CD4-positive, alpha-beta T cell treated with Interleukin-4 for 4 hours (primary cell): ENCODE measurements at regions not wholly inside any gene's neighbourhood (a gene's known extent, or its start where the extent isn't known, plus 50 kb on each side); places are given as distances from the start of the nearest gene placed in this dataset.

Experiments
- DNase-seq: peaks from one replicate; pipeline ENCODE4 v3.0.0-alpha.2; 2020

- DNase-seq: no peak
Measured at GRCh38 chr3:104820959-104821358, 545.8 kb upstream of the ALCAM start.

- DNase-seq: no peak
Measured at GRCh38 chr3:104825116-104825515, 541.6 kb upstream of the ALCAM start.

- DNase-seq: no peak
Measured at GRCh38 chr3:104831071-104831470, 535.6 kb upstream of the ALCAM start.

GRCh38 chr3:104832530-104832929 is 534.2 kb upstream of the ALCAM start:
- no peak for DNase-seq

GRCh38 chr3:104835376-104835775 is 531.3 kb upstream of the ALCAM start:
- DNase-seq: no peak

GRCh38 chr3:104846270-104846669 is 520.4 kb upstream of the ALCAM start:
- DNase-seq: no peak

- DNase-seq: no peak
Measured at GRCh38 chr3:104849070-104849469, 517.6 kb upstream of the ALCAM start.

- DNase-seq: no peak
Measured at GRCh38 chr3:104854468-104854867, 512.2 kb upstream of the ALCAM start.

- DNase-seq: no peak
Measured at GRCh38 chr3:104855702-104856101, 511.0 kb upstream of the ALCAM start.

- no peak for DNase-seq
Measured at GRCh38 chr3:104856741-104857140, 510.0 kb upstream of the ALCAM start.

GRCh38 chr3:104868291-104868690 is 498.4 kb upstream of the ALCAM start:
- no peak for DNase-seq

GRCh38 chr3:104870276-104870675 is 496.4 kb upstream of the ALCAM start:
- no peak for DNase-seq

GRCh38 chr3:104873331-104873730 is 493.4 kb upstream of the ALCAM start:
- no peak for DNase-seq

- no peak for DNase-seq
Measured at GRCh38 chr3:104878395-104878794, 488.3 kb upstream of the ALCAM start.

- DNase-seq: no peak
Measured at GRCh38 chr3:104879919-104880318, 486.8 kb upstream of the ALCAM start.

GRCh38 chr3:104885214-104885814 is 481.4 kb upstream of the ALCAM start:
- DNase-seq: no peak

- no peak for DNase-seq
Measured at GRCh38 chr3:104886220-104886995, 480.3 kb upstream of the ALCAM start.

GRCh38 chr3:104887069-104887468 is 479.6 kb upstream of the ALCAM start:
- no peak for DNase-seq

GRCh38 chr3:104887619-104888018 is 479.1 kb upstream of the ALCAM start:
- DNase-seq: no peak

- no peak for DNase-seq
Measured at GRCh38 chr3:104892044-104892443, 474.7 kb upstream of the ALCAM start.

- no peak for DNase-seq
Measured at GRCh38 chr3:104896624-104897023, 470.1 kb upstream of the ALCAM start.

- DNase-seq: no peak
Measured at GRCh38 chr3:104901396-104901795, 465.3 kb upstream of the ALCAM start.

GRCh38 chr3:104903064-104903463 is 463.6 kb upstream of the ALCAM start:
- DNase-seq: no peak

- no peak for DNase-seq
Measured at GRCh38 chr3:104906001-104906639, 460.6 kb upstream of the ALCAM start.
